Panc1 (cell line): ENCODE measurements at regions not wholly inside any gene's neighbourhood (a gene's known extent, or its start where the extent isn't known, plus 50 kb on each side); places are given as distances from the start of the nearest gene placed in this dataset.

Experiments used
- CTCF ChIP-seq: fragments of 450-650 bp; IDR thresholded peaks from 2 replicates; pipeline ENCODE4 v1.5.1; 2017; ENCODE audit warnings: mild to moderate bottlenecking
- POLR2AphosphoS5 ChIP-seq: IDR thresholded peaks from 2 replicates; pipeline ENCODE4 v1.6.1; 2012; ENCODE audit warnings: mild to moderate bottlenecking, low read depth, low read length, moderate library complexity
- SIN3A ChIP-seq: IDR thresholded peaks from 2 replicates; pipeline ENCODE4 v1.6.1; 2012; ENCODE audit warnings: low read depth, mild to moderate bottlenecking, low read length, moderate library complexity, borderline replicate concordance; ENCODE audit not compliant: insufficient read depth

GRCh38 chr18:2148823-2149222, 422.5 kb downstream of the METTL4 start:
- no peak for TF ChIP-seq CTCF
- TF ChIP-seq POLR2AphosphoS5, result no peak
- TF ChIP-seq SIN3A, result no peak
